Activated CD4-positive, alpha-beta T cell treated with anti-CD3 and anti-CD28 coated beads, Interleukin-2, amount 50 U/mL, for 16 hours (primary cell): ENCODE measurements at regions not wholly inside any gene's neighbourhood (a gene's known extent, or its start where the extent isn't known, plus 50 kb on each side); places are given as distances from the start of the nearest gene placed in this dataset.
"Not testable (repeated sequence)": the region's sequence is repeated elsewhere in the genome, so short reads cannot be mapped to it uniquely, and the experiment has no call there.

Source experiments
- DNase-seq: peaks from one replicate; pipeline ENCODE4 v3.0.0-alpha.2; 2020

DNA sequence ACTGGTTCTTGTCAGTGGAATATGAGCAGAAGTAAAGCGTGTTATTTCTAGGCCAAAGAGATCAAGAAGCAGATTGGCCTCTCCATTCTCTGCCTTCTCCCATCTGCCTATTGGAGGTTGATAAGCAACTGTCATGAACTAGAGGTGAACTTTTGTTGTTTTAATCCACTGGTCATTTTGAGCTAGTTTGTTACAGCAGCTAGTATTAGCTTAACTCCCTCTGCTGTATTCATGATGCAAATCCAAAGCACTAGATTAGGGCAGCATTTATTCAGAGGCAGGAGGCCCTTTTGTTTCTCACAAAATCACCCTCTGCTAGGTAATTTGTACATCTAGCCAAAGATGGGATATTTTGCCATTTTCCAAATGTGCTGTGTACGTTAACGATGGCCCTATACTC, 97.3 kb upstream of the DPT start:
- no peak for DNase-seq

DNA sequence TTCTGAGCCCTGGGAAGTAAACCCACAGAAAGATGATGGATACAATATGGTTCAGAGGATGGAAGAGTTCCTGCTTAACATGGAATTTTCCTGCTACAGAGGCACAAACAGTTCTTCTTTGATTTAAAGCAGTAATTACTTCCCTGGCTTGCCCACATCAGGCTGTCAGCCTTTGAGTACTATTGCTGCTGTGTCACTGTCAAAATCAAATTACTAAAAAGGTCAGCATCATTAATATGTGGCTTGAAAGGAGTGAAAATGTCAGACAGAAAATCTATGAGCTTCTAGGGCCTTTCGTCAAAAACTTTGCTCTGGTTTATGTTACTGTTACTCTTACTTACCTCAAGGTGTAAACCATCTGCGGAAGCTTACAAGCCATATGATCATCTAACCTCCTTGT, 98.6 kb upstream of the DPT start:
- DNase-seq: no peak

DNA sequence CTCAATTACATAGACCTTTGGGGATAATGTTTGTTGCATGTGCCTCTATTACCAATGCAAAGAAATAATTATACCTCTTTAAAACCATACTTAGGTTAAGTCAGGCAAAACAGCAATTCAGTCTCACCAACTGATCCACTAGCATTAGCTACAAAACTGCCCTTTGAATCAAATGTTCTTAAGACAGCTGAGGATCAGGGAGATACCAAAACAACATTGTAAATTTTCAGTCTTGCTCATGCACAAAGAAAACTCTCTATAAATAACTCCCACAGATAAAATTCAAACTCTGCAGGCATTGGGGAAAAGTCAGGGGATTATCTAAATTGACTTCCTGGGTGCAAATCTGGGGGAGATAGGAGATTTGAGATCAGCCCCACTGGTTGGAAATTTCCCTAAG, 100.9 kb upstream of the DPT start:
- no peak for DNase-seq

DNA sequence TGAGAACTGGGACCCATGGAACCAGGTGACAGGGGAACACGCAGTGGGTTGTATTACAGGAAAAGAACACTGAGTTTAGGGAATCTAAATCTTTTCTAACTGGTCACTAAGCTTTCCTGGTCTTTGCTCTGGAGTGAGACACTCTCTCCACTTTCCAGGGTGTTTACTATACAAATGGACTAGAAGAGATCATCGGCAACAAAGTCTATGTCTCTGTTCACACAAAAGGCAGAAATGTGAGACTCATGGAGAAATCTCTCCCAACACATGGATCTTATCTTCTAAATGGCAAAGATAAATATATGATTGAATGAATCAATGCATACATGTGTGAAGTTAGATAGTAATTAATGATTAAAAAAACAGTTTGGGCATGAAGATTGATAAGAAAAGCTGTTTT, 101.6 kb upstream of the DPT start:
- no peak for DNase-seq

DNA sequence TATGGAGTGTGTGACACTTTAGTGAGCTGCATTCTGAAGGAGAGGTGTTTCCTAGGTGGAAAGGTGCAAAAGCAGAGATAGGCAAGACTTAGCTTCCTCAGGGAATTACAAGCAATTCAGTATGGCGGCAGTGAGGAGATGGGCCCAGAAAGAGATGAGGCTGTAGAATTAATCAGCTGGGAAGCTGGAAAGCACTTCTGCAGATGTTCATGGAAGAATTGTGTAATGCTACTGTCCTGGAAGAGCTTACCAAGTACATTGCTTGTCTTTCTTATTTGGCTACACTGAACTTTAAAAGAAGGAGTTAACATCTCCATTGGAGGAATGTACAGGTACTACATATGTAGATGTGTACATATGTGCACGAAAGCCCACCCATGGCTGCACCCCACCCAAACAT, 103.7 kb upstream of the DPT start:
- DNase-seq: no peak

DNA sequence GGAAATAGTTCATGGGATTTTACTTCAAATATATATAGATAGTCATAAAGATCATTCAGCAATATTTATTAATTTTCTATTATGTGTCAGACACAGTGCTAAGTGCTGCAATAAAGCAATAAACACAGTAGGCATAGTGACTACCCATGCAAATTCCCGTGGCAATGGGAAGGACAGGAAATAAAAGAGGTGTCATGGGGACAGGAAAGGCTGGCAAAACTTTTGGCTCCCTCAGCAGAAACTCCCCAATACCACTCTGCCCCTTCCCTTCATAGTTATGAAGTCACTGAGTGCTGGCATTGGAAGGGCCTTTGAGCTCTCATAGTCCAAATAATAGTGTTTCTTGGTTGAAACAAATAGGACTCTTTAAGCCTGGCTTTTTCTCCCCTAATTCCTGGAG, 104.4 kb upstream of the DPT start:
- no peak for DNase-seq

DNA sequence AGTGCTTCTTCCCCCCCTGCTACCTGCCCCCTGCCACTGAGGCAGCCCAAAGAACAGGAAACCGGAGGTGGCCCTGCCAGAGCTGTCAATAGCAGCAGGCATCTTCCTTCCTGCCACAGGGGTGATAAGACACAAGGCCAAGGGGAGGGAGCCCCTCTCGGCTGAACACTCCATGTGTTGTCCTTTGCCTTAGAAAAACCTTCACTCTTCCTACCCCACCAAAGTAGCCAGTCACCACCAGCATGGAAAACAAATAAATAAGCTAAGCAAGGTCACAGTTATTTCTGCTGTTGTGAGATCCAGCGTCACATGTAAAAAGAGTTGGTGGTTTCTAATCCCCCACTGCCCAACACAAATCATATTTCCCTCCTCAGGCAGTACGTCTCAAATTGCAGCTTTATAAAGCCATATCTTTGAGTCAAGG, 104.8 kb upstream of the DPT start:
- DNase-seq: no peak

DNA sequence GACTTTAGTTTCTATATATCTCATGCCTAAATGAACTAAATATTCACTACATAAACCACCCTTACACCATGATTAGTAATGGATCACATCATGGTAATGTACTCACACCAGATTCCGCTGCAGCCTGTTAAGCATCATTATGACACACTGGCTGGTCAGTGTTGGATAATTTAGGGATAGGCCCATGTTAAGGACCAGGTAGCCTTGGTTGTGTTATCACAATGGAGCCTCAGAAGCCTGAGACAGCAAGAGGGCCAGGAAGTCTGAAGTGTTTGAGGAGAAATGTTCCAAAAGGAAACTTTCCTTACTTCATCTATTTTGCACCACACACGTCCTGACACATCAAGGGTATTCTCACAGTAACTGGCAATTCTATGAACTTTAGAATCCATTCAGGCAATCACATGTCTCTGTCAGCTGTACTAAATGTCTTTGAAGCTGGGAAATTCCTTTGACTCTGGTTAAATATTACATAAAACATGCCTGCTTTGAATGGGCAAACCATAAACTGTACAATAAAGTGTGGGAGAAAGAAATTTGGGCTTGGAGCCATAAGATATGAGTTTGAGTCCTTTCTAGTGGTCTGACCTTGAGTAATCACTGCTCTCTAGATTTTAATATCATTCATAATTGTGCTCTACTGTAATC, 105.3 kb upstream of the DPT start:
- DNase-seq: no peak

DNA sequence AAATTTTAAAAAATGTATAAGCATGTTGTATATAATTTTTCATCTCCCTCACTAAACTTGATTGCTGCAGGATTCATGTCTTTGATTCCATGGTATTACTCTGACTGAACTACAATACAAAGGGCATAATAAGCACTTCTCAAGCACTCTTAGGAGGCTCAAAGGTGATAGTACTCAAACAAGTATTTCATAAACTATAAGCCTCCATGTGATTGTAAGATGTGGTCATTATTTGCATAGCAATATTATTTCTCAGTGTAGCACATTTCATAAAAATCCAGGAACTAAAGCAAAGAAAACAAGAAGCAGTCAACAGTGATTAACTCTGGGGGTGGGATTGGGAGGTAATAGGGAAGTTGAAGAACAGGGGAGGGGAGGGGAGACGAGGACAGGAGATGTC, 106.2 kb upstream of the DPT start:
- no peak for DNase-seq

DNA sequence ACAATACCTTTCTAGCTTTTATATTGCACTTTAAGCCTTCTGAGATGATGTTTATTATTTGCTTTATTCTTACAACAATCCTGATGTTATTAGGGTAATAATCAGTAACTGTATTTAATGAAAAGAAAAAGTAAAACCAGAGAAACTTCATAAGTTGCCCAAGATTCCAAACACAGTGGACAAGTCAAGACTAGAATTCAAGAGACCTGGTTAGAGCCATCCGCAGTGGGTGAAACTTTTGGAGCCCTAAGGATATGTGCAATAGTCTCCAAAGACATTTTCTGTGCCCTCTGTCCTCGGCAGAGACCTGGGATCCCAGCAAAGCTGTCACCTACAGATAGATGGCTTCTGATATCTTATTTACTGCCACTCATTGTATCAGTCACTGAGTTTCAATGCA, 106.8 kb upstream of the DPT start:
- DNase-seq: no peak

DNA sequence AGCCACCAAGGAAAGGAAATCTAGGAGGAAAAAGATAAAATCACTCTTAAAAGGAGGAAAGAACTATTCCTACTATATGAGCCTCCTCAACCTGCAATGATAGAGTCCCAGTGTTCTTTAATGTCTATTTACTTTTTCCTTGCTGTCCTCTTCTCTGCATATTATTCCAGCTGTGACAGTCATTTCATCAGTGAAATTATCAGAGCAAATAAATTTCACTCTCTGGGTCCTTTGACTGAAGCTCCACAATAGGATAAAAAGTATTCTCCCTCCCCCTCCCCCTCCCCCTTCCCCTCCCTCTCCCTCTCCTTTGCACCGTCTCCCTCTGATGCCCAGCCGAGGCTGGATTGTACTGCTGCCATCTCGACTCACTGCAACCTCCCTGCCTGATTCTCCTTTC, 107.5 kb upstream of the DPT start:
- DNase-seq: no peak

DNA sequence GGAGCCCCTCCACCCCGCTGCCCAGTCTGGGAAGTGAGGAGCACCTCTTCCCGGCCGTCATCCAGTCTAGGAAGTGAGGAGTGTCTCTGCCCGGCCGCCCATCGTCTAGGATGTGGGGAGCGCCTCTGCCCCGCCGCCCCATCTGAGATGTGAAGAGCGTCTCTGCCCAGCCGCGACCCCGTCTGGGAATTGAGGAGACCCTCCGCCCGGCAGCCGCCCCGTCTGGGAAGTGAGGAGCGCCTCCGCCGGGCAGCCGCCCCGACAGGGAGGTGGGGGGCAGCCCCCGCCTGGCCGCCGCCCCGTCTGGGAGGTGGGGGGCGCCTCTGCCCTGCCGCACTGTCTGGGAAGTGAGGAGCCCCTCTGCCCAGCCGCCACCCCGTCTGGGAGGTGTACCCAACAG, 108.2 kb upstream of the DPT start:
- not testable (repeated sequence) for DNase-seq

DNA sequence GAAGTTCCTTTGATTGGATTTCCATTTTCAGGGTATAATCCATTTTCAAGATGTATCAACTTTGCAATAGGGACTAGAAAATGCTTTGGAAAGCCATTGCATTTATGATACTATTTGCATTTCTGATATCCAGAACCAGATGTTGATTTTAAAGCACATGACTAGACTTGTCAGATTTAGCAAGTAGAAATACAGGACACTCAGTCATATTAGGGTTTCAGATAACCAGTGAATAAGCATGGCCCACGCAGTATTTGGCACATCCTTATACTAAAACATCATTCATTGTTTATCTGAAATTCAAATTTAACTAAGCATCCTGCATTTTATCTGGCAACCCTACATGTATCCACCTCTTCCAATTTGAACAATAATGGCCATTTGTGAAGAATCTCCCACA, 113.3 kb upstream of the DPT start:
- no peak for DNase-seq

DNA sequence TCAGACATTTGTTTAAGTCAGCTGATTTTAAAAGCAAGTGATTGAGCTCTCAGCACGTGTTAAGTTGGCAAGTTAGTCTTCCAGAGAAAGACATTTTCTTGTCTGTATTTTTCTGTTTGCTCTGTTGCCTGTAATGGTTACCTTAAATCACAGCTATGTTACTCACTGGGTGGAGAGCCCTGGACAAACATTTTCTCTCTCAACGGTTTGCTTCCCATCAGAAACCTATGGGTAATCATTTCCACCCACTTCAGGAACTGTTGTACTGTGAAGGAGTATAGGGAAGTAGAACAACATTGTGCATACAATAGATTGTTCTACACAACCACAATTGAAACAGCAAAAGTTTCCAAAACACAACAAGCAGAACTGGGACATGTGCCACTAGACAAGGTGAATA, 113.9 kb upstream of the DPT start:
- no peak for DNase-seq

DNA sequence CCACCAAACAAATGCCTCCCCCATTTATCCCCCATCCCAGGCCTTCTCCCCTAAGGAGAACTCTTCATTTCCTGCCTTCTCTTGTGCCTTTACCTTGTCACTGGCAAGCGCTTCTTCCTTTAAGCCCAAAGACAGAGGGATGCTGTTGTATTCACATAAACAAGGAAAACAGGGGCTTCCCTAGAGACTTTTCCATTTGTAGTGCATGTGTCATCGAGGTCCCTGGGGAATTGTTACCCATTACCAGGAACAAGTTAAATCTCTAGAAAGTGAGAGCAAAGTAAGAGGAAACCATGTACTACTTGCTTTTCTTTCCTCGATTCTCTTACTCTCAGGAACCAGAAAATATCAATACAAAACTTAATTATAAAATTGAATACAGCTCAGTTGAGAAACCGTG, 114.4 kb upstream of the DPT start:
- no peak for DNase-seq

DNA sequence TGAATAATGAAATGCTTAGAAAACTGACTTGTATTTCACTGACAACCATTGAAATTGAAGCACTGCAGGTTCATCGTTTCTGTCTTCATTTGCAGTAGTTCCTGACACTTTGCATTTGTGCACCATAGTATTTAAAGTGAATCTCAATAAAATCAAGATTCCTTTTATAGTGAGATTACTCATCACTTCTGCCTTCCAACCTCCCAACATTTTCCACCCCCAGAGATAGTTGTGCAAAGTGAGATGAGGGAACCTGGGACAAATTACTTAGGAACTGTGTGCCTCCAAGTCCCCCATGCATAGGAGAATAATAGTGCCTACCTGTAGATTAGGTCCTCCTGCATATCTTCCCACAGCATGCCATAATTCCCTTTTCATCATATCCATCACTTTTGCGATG, 114.9 kb upstream of the DPT start:
- no peak for DNase-seq

DNA sequence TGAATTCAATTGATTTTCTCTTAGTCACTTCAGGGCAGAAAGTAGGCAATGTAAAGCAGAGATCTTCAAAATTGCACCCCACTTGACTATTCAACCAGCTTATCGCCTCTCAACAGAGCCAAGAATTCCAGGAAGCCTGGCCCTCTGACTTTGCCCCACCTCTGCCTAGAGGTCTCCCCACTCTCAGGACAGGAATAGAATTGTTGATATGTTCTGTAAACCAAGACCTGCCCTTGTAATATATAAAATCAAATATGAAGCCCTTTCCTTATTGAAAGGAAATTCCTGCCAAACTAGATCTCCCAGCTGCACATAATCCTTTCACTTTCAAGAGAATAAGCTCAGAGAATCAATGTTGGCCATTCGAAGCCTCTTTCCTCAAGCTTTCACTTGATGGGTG, 116.1 kb upstream of the DPT start:
- DNase-seq: no peak

DNA sequence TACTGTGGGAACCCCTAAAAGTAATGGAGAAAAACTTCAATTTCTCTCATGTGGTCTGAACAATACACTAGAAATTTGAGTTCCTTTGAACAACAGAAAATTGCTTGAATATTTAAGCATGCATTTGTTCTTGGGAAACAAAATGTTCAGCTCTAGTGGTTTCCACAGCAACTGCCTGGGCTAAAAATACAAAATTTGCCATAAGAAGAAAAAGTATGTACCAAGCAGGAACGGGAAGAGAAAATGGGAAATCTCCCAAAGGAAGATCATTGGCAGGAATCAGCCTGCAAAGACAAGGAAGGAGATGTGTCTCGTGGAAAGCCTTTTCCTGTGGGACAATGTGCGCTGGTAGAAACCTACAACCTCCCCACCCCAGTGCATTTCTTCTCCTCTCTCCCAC, 119.0 kb upstream of the DPT start:
- DNase-seq: no peak

DNA sequence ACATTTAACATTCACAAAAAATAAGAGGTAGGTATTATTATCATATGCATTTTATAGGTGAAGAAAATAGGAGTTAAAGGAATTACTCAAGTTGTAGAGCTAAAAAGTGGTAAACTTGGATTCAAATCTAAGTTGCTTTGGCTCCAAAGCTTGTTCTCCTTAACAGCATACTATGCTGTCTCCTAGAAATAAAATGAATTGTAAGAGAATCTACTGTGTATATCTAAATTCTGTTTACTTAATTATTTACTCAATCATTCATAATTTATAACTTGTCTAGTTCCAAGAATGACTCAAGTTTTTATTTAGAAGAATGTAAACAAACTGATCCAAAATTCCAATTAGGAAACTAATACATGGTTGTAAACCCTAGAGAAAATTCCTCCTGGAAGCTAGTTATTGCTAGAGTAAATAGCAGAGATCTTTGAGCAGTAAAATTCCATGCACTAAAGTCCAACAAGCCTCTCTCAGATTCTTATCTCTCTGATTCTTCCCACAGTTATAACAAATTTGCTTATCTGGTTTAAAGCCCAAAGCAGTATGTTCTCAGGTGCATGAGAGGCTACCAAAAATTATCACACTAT, 132.5 kb upstream of the DPT start:
- no peak for DNase-seq

DNA sequence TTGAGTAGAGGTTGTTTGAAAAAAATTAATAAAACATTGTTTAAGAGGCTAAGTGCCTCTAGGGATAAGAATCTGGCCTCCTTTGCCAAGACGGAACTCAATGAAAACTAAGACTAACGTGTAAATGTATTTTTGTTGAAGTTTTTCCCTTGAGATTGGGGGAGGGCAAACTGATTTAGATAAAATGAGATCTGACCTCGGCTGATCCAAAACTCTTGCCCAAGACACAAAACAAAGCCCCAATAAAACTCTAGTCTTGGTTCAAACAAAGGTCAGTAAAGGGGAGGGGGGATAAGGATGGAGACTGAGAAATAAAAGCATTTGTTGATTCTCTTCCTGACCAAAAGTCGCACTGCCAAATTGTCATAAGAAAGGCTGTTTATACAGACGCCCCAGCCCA, 134.8 kb upstream of the DPT start:
- no peak for DNase-seq

DNA sequence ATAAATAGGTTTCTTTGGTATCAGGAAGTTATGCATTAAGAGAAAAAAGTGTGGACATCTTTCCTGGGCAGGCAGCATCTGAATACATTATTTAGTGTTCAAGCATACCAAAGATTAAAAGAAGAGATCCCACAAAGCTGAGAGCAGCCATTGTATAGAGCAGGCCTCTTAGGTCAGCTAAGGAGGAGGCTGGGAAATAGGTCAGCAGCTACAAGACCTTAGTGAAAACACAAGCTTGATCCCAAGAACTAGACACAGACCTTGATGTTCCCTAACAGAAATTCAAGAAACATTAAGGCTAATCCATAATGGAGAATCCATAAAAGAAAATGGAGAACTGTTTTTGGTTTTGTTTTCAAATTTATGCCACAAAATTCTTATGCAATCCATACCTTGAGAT, 135.3 kb upstream of the DPT start:
- no peak for DNase-seq

DNA sequence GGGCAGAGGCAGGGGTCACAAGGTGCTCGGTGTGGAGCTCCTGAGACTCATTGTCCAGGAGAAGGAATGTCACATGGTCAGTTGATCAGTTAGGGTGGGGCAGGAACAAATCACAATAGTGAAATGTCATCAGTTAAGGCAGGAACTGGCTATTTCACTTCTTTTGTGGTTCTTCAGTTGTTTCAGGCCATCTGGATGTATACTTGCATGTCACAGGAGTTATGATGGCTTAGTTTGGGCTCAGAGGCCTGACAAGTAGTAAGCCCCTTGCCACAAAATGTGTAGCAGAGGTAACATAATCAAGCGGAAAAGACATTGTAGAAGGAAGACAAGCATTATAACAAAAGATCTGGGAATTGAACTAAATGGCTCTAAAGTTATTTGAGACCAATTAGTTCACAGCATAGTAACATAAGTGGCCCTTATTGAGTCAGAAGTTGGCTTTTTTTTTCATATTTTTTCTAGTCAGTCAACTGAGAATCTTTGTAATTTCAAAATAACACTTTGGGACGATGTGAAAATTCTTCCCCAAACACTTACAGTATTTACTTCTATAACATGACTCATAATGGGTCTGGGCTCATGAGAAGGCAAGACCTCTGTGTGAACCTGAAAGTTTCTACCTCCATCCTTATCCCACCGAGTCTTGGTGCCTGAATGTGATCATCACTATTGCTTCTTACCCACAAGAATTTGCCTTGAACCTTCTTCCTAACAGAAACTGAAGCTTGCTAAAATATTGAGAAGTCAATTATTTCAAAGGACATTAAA, 137.0 kb upstream of the DPT start:
- DNase-seq: peak; percentile 5

DNA sequence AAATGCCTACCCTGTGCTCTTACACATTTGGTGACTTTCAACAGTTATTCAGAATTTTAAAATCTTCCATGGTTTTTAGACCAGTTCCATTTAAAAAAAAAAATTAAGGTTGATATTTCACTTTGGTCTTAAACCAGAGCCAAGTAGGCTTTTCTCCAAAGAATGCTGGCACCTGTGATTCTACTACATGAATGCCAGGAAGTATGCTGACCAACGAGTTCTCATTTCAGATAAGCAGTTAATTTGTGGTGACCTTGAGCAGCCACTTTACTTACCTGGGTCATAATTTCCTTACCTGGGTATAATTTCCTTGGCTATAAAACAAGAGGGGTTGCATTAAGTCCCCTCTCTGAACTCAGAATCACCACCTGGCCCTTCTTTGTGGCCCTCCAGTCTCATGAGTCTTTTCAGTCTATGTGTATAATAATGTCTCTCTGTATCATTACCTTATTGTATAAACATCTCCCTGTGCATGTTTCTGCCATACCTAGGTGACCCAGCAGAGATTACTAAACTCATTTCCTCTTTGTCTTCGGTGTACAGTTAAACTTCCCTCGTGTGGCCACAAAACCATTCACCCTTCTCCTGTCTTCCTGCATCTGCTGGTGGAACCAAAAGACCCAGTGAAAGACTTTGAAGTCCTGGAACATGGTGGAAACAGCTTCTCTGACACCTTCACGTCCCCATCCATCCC, 139.1 kb upstream of the DPT start:
- DNase-seq: no peak

DNA sequence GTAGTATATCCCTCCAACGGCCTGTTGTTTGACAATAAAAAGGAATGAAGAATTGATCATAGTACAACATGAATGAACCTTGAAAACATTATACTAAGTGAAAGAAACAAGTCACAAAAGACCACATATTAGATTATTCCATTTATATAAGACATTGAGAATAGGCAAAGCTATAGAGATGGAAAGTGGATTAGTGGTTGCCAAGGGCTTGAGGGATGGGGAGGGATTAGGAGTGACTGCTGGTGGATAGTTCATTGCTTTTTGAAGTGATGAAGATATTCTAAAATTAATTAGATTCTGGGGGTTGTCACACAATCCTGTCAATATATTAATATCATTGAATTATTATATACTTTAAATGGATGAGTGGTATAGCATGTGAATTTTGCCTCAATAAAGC, 142.5 kb upstream of the DPT start:
- no peak for DNase-seq
